Liver (tissue), 3 donors: ENCODE measurements at regions not wholly inside any gene's neighbourhood (a gene's known extent, or its start where the extent isn't known, plus 50 kb on each side); places are given as distances from the start of the nearest gene placed in this dataset.

Experiments
- EGR1 ChIP-seq, 2 donors: IDR thresholded peaks; 2 replicates each; pipeline ENCODE4 v1.6.1; 2016 to 2018; ENCODE audit warnings: antibody characterized with exemption in 2 of 2, low read depth in 2 of 2
- FOXA1 ChIP-seq: IDR thresholded peaks from 2 replicates; pipeline ENCODE4 v1.6.1; 2016; ENCODE audit warnings: antibody characterized with exemption
- GABPA ChIP-seq, 2 donors: IDR thresholded peaks in 1 of 2; conservative IDR thresholded peaks in 1 of 2; 2 replicates each; pipeline ENCODE4 v1.6.1; 2016; ENCODE audit warnings: antibody characterized with exemption in 2 of 2, mild to moderate bottlenecking in 1 of 2, moderate library complexity in 1 of 2
- SP1 ChIP-seq: IDR thresholded peaks from 2 replicates; pipeline ENCODE4 v1.6.1; 2018; ENCODE audit warnings: antibody characterized with exemption, mild to moderate bottlenecking
- YY1 ChIP-seq: IDR thresholded peaks from 2 replicates; pipeline ENCODE4 v1.6.1; 2016; ENCODE audit warnings: antibody characterized with exemption, mild to moderate bottlenecking
- TF ChIP-seq, protein P1 (sequence below): fragments of 150-350 bp; IDR thresholded peaks from 2 replicates; pipeline ENCODE4 v1.5.1; 2017; ENCODE audit warnings: improper control_type of control experiment, low read depth, low read length; ENCODE audit not compliant: missing input control
- TF ChIP-seq, protein P2 (sequence below): IDR thresholded peaks from 2 replicates; pipeline ENCODE4 v1.6.1; 2016; ENCODE audit warnings: antibody characterized with exemption, mild to moderate bottlenecking
- TF ChIP-seq, protein P3 (sequence below): IDR thresholded peaks from 2 replicates; pipeline ENCODE4 v1.6.1; 2016; ENCODE audit warnings: antibody characterized with exemption
- TF ChIP-seq, protein P4 (sequence below): IDR thresholded peaks from 2 replicates; pipeline ENCODE4 v1.6.1; 2016; ENCODE audit warnings: antibody characterized with exemption
- donor health status: healthy.
- donor health status: healthy.

DNA sequence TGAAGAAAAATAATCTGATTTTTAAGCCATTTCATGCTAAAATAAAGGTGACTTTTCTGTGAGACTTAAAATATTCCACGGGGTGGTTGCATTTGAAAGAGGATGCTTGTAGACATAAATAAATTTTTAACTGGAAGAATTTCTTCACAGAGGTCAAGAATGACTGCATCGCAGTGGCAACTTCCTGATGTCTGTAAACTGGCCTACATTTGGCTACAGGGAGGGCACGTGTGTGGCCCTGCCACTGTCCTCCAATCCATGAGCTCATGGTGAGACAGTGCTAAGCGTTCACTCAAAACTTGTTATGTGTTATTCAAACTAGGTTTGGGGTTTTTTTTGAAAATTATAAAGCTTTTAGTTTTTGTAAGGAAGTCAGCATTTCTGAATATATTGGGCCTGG is 1089.3 kb downstream of the EFNB2 start:
- TF ChIP-seq, protein P1, sequence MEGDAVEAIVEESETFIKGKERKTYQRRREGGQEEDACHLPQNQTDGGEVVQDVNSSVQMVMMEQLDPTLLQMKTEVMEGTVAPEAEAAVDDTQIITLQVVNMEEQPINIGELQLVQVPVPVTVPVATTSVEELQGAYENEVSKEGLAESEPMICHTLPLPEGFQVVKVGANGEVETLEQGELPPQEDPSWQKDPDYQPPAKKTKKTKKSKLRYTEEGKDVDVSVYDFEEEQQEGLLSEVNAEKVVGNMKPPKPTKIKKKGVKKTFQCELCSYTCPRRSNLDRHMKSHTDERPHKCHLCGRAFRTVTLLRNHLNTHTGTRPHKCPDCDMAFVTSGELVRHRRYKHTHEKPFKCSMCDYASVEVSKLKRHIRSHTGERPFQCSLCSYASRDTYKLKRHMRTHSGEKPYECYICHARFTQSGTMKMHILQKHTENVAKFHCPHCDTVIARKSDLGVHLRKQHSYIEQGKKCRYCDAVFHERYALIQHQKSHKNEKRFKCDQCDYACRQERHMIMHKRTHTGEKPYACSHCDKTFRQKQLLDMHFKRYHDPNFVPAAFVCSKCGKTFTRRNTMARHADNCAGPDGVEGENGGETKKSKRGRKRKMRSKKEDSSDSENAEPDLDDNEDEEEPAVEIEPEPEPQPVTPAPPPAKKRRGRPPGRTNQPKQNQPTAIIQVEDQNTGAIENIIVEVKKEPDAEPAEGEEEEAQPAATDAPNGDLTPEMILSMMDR, result no peak
- TF ChIP-seq, protein P2, sequence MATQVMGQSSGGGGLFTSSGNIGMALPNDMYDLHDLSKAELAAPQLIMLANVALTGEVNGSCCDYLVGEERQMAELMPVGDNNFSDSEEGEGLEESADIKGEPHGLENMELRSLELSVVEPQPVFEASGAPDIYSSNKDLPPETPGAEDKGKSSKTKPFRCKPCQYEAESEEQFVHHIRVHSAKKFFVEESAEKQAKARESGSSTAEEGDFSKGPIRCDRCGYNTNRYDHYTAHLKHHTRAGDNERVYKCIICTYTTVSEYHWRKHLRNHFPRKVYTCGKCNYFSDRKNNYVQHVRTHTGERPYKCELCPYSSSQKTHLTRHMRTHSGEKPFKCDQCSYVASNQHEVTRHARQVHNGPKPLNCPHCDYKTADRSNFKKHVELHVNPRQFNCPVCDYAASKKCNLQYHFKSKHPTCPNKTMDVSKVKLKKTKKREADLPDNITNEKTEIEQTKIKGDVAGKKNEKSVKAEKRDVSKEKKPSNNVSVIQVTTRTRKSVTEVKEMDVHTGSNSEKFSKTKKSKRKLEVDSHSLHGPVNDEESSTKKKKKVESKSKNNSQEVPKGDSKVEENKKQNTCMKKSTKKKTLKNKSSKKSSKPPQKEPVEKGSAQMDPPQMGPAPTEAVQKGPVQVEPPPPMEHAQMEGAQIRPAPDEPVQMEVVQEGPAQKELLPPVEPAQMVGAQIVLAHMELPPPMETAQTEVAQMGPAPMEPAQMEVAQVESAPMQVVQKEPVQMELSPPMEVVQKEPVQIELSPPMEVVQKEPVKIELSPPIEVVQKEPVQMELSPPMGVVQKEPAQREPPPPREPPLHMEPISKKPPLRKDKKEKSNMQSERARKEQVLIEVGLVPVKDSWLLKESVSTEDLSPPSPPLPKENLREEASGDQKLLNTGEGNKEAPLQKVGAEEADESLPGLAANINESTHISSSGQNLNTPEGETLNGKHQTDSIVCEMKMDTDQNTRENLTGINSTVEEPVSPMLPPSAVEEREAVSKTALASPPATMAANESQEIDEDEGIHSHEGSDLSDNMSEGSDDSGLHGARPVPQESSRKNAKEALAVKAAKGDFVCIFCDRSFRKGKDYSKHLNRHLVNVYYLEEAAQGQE, result no peak
- TF ChIP-seq GABPA (IDR thresholded peaks at IDR 0.05 in 1 of 2, conservative IDR thresholded peaks at IDR 0.05 in 1 of 2) (no peak), SP1 (no peak), YY1 (no peak), EGR1 (IDR thresholded peaks at IDR 0.05; ENCODE audit: low read depth in 2 of 2) (no peak), FOXA1 (no peak)
- TF ChIP-seq, protein P3, sequence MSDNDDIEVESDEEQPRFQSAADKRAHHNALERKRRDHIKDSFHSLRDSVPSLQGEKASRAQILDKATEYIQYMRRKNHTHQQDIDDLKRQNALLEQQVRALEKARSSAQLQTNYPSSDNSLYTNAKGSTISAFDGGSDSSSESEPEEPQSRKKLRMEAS, result no peak
- TF ChIP-seq, protein P4, sequence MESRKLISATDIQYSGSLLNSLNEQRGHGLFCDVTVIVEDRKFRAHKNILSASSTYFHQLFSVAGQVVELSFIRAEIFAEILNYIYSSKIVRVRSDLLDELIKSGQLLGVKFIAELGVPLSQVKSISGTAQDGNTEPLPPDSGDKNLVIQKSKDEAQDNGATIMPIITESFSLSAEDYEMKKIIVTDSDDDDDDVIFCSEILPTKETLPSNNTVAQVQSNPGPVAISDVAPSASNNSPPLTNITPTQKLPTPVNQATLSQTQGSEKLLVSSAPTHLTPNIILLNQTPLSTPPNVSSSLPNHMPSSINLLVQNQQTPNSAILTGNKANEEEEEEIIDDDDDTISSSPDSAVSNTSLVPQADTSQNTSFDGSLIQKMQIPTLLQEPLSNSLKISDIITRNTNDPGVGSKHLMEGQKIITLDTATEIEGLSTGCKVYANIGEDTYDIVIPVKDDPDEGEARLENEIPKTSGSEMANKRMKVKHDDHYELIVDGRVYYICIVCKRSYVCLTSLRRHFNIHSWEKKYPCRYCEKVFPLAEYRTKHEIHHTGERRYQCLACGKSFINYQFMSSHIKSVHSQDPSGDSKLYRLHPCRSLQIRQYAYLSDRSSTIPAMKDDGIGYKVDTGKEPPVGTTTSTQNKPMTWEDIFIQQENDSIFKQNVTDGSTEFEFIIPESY, result no peak
